ENCODE measurements at regions not wholly inside any gene's neighbourhood (a gene's known extent, or its start where the extent isn't known, plus 50 kb on each side); places are given as distances from the start of the nearest gene placed in this dataset.

DNA sequence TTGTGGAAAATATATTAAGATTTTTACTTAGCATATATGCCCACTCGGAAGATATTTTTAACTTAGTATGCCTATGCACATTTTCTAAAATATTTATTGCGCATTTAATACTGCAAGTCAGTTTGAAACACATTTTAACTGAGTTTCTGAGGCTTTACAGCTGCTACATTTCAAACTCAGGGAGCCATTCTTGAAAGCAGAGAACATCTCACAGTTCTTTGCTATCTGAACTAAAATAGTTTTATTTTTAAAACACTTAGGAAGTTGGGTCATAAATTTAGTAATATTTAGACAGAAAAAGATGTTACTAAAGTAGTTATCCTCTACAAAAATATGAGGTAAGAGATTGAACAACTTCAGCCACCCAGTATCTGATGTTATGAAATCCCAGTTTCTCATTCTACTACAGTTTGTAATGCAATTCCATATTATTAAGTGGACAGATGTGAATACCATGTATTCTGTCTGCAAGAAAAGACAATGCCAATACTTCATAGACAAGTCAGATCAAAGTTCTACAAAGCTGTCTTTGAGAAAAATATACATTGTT lies 409.9 kb upstream of the EDIL3 start:
- DNase-seq (ENCODE audit: low read depth), result no peak
- no peak overlapping the region for H3K4me3 ChIP-seq (ENCODE audit: control insufficient read depth, low read depth, low read length)
- TF ChIP-seq, protein P1, sequence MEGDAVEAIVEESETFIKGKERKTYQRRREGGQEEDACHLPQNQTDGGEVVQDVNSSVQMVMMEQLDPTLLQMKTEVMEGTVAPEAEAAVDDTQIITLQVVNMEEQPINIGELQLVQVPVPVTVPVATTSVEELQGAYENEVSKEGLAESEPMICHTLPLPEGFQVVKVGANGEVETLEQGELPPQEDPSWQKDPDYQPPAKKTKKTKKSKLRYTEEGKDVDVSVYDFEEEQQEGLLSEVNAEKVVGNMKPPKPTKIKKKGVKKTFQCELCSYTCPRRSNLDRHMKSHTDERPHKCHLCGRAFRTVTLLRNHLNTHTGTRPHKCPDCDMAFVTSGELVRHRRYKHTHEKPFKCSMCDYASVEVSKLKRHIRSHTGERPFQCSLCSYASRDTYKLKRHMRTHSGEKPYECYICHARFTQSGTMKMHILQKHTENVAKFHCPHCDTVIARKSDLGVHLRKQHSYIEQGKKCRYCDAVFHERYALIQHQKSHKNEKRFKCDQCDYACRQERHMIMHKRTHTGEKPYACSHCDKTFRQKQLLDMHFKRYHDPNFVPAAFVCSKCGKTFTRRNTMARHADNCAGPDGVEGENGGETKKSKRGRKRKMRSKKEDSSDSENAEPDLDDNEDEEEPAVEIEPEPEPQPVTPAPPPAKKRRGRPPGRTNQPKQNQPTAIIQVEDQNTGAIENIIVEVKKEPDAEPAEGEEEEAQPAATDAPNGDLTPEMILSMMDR (IDR thresholded peaks at IDR 0.05; ENCODE audit: control insufficient read depth, insufficient read depth, low read depth, low read length, missing control alignments), result no peak

DNA sequence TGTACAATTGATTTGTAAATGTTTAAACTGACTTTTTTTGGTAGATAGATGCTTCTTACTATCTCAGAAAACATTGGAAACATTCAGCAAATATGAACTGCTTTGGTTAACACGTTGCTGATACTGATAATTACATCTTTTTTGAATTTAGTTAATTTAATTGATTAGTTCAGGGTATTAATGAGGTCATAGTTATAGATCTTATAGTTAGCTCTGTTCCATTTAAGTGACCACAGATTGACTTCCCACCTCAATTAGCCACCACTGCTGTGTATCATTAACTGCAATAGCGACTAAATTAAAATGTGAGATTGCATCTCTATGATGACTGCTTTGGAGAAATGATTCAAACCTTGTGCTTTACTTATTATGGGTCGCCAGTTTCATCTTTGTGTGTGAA lies 407.1 kb upstream of the EDIL3 start:
- H3K4me3 ChIP-seq (ENCODE audit: control insufficient read depth, low read depth, low read length), result no peak overlapping the region
- TF ChIP-seq, protein P1 (IDR thresholded peaks at IDR 0.05; ENCODE audit: control insufficient read depth, insufficient read depth, low read depth, low read length, missing control alignments), result no peak
- DNase-seq (ENCODE audit: low read depth), result no peak

DNA sequence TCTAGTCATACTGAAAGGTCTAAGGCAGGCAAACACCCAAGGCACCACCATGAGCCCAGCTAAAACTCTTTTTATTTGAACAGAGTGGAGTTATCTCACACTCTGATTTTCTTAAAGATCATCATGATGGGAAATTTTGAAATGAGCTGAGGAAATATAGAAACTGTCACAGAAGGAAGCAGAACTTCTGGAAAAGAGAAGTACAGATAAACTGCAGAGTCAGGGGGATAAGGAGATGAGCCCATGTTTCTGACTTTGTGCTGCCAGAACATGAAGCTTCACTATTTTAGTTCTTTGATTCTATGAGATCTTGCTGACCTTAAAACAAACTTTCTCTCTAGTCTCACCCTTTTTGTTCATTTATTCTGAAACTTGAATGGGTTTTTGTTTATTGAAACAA lies 406.5 kb upstream of the EDIL3 start:
- H3K4me3 ChIP-seq (ENCODE audit: control insufficient read depth, low read depth, low read length), result no peak overlapping the region
- TF ChIP-seq, protein P1 (IDR thresholded peaks at IDR 0.05; ENCODE audit: control insufficient read depth, insufficient read depth, low read depth, low read length, missing control alignments), result no peak
- DNase-seq (ENCODE audit: low read depth), result no peak

DNA sequence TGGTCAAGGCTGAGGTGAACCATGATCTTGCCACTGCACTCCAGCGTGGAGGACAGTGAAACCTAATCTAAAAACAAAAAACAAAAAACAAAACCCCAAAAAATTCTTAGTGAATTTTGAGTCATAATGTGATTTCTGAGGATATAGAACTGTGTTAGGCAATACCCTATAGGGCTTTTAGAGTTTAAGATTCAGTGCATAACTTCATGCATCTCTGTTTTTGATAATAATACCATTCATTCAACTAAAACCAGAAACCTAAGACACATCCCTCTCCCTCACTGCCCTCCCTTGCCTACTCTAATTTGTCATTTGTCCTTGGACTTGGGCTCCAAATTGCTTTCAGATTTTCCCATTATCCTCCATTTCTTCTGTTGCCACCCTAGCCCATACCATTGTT lies 405.7 kb upstream of the EDIL3 start:
- H3K4me3 ChIP-seq (ENCODE audit: control insufficient read depth, low read depth, low read length), result no peak overlapping the region
- DNase-seq (ENCODE audit: low read depth), result no peak
- TF ChIP-seq, protein P1 (IDR thresholded peaks at IDR 0.05; ENCODE audit: control insufficient read depth, insufficient read depth, low read depth, low read length, missing control alignments), result no peak

DNA sequence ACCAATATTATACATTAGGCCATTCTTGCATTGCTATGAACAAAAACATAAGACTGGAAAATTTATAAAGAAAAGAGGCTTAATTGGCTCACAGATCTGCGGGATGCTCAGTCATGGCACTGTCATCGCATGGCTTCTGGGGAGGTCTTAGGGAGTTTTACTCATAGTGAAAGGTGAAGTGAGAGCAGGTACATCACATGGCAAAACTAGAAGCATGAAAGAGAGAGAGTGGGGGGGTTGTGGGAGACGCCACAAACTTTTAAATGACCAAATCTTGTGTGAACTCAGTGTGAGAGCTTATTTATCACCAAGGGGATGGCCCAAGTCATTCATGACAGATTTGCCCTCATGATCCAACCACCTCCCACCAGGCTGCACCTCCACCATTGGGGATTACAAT lies 398.3 kb upstream of the EDIL3 start:
- DNase-seq (ENCODE audit: low read depth), result no peak
- H3K4me3 ChIP-seq (ENCODE audit: control insufficient read depth, low read depth, low read length), result no peak overlapping the region
- TF ChIP-seq, protein P1 (IDR thresholded peaks at IDR 0.05; ENCODE audit: control insufficient read depth, insufficient read depth, low read depth, low read length, missing control alignments), result no peak

DNA sequence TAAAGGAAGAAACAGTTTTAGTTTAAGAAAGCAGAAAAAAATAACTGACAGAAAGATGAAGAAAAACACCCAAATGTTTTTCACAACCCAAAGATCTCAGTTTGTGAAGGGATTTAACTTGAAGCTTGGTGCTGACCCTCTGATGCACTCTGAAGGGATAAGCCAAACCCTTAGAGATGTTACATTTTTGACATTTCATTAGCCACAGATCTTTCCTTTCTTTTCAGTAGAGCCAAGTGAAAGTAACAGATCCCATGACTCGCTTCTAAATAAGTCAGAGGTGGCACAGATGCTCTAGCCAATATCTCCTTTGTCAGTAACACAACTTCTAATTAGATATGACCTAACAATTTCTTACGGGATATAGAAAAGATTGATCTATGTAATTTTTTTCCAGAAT lies 394.5 kb upstream of the EDIL3 start:
- H3K4me3 ChIP-seq (ENCODE audit: control insufficient read depth, low read depth, low read length), result no peak overlapping the region
- no peak for DNase-seq (ENCODE audit: low read depth)
- TF ChIP-seq, protein P1 (IDR thresholded peaks at IDR 0.05; ENCODE audit: control insufficient read depth, insufficient read depth, low read depth, low read length, missing control alignments), result no peak

DNA sequence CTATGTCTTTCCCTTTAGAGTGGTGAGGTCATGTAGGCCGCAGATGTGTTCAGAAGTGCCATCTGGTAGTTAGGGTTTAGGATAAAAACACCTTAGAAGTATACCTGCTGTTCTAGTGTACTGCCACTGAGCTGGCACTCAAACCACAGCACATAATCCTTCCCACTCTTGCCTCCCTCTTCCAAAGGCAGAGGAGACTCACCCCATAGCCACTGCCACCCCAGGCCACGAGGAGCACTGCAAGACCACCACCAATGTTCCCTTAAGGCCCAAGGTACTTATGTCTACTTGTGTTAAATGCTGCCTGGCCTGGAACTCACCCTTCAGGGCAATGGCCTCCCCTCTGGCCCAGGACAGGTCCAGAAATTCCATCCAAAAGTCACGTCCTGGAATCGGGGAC lies 379.5 kb upstream of the EDIL3 start:
- H3K4me3 ChIP-seq (ENCODE audit: control insufficient read depth, low read depth, low read length), result no peak overlapping the region
- DNase-seq (ENCODE audit: low read depth), result no peak
- TF ChIP-seq, protein P1 (IDR thresholded peaks at IDR 0.05; ENCODE audit: control insufficient read depth, insufficient read depth, low read depth, low read length, missing control alignments), result no peak
